ENCODE measurements at regions not wholly inside any gene's neighbourhood (a gene's known extent, or its start where the extent isn't known, plus 50 kb on each side); places are given as distances from the start of the nearest gene placed in this dataset.

DNA sequence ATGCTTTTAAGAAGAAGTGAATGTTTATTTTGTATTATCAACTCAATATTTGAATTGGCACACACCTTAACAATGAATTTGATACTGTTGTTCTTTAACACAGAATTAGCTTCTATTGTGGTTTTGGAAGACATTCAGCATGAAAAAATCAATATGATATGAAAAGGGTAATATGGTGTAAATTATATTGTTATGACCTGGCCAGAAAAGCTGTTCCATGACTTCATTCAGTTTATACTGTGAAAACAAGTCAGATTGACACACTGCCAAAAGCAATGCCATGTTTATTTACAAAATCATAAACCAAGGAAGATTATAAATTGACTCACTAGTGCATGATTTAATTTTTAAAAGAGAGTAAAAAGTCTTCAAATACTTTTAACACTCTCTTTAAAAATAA is 851.4 kb upstream of the SEL1L start:
- no TSS peak for BruUV-seq (replicated peaks)
- intact Hi-C loops (cut with micrococcal nuclease; ENCODE audit: unreplicated experiment), result no loop called here
- no peaks in the 10 kb centered on the region for H3K4me1 ChIP-seq (ENCODE audit: insufficient read depth, low read length, poor library complexity, severe bottlenecking)

DNA sequence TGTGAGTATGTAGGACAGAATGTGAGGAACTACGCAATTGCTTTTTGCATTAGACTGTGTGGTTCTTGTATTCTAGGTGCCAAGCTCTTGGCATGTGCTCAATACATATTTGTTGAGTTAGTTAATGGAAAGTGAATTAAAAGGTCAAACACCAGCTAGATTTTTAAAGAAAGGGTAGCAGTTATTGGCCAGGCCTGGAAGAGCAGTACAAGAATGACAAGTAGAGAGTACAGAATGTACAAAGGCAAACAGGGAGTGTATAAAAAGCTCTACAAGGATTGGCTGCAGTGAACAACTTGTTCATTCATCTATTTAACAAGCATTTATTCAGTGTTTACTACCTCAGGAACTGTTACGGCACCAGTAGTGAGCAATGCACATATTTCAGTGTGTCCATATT is 854.0 kb upstream of the SEL1L start:
- Histone ChIP-seq H3K79me2 (ENCODE audit: insufficient read depth, low read depth, low read length) (no peaks in the 10 kb centered on the region), H3K4me3 (ENCODE audit: low read depth, low read length, poor library complexity, severe bottlenecking) (no peak overlapping the region), H3K4me2 (ENCODE audit: low read length) (no peak overlapping the region), H3K27ac (ENCODE audit: low read depth, low read length, poor library complexity, severe bottlenecking) (no peak overlapping the region), H3K36me3 (ENCODE audit: insufficient read depth, low read length) (no peaks in the 10 kb centered on the region), H4K20me1 (ENCODE audit: insufficient read depth, low read length) (no peaks in the 10 kb centered on the region), H3K4me1 (ENCODE audit: insufficient read depth, low read length, poor library complexity, severe bottlenecking) (no peaks in the 10 kb centered on the region), H3K9me3 (ENCODE audit: low read length) (no peaks in the 10 kb centered on the region), H2AFZ (ENCODE audit: low read length) (no peak overlapping the region), H3K9me2 (ENCODE audit: insufficient read depth, low read length) (no peaks in the 10 kb centered on the region)
- no peak for DNase-seq (ENCODE audit: low spot score)
- ChIA-PET CTCF (ENCODE audit: unreplicated experiment) (no interaction called here), POLR2A (no interaction called here)
- TF ChIP-seq EZH2phosphoT487 (IDR thresholded peaks at IDR 0.05; ENCODE audit: borderline replicate concordance, low read depth, low read length), result no peak
- TF ChIP-seq, protein P1, sequence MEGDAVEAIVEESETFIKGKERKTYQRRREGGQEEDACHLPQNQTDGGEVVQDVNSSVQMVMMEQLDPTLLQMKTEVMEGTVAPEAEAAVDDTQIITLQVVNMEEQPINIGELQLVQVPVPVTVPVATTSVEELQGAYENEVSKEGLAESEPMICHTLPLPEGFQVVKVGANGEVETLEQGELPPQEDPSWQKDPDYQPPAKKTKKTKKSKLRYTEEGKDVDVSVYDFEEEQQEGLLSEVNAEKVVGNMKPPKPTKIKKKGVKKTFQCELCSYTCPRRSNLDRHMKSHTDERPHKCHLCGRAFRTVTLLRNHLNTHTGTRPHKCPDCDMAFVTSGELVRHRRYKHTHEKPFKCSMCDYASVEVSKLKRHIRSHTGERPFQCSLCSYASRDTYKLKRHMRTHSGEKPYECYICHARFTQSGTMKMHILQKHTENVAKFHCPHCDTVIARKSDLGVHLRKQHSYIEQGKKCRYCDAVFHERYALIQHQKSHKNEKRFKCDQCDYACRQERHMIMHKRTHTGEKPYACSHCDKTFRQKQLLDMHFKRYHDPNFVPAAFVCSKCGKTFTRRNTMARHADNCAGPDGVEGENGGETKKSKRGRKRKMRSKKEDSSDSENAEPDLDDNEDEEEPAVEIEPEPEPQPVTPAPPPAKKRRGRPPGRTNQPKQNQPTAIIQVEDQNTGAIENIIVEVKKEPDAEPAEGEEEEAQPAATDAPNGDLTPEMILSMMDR (conservative IDR thresholded peaks at IDR 0.05; ENCODE audit: low read length), result no peak
- intact Hi-C loops (cut with micrococcal nuclease; ENCODE audit: unreplicated experiment), result no loop called here
- no TSS peak for BruUV-seq (replicated peaks)

More for the DNA sequence above, 851.4 kb upstream of the SEL1L start:
- POLR2A ChIA-PET, result no interaction called here
- no peaks in the 10 kb centered on the region for H3K36me3 ChIP-seq (ENCODE audit: insufficient read depth, low read length)
- no peak for DNase-seq (ENCODE audit: low spot score)
- no peaks in the 10 kb centered on the region for H3K79me2 ChIP-seq (ENCODE audit: insufficient read depth, low read depth, low read length)
- H3K4me2 ChIP-seq (ENCODE audit: low read length), result no peak overlapping the region
- CTCF ChIA-PET (ENCODE audit: unreplicated experiment), result no interaction called here
- H2AFZ ChIP-seq (ENCODE audit: low read length), result no peak overlapping the region
- no peaks in the 10 kb centered on the region for H3K9me2 ChIP-seq (ENCODE audit: insufficient read depth, low read length)
- TF ChIP-seq, protein P1 (conservative IDR thresholded peaks at IDR 0.05; ENCODE audit: low read length), result no peak
- TF ChIP-seq EZH2phosphoT487 (IDR thresholded peaks at IDR 0.05; ENCODE audit: borderline replicate concordance, low read depth, low read length), result no peak
- H3K27ac ChIP-seq (ENCODE audit: low read depth, low read length, poor library complexity, severe bottlenecking), result no peak overlapping the region
- no peaks in the 10 kb centered on the region for H4K20me1 ChIP-seq (ENCODE audit: insufficient read depth, low read length)
- H3K4me3 ChIP-seq (ENCODE audit: low read depth, low read length, poor library complexity, severe bottlenecking), result no peak overlapping the region
- H3K9me3 ChIP-seq (ENCODE audit: low read length), result no peaks in the 10 kb centered on the region

DNA sequence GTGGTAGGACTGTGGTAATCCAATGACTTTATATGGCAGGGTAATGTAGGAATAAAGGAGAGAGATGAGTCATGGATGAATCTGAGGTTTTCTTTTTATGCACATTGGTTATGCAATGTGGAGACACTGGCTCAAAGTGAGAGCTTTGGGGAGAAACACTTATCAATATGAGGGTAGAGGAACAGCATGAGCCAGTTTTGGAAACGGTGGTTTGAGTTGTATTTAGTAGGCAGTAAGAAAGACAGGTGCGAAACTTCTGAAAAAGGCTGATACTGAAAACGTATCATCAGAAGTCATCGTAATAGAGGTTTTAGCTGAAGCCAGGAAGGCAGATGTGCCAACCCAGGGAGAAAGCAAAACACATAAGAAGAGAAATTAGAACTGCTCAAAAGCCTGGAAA is 854.8 kb upstream of the SEL1L start:
- no peak overlapping the region for H3K4me3 ChIP-seq (ENCODE audit: low read depth, low read length, poor library complexity, severe bottlenecking)
- BruUV-seq (replicated peaks), result no TSS peak
- intact Hi-C loops (cut with micrococcal nuclease; ENCODE audit: unreplicated experiment), result no loop called here
- H3K79me2 ChIP-seq (ENCODE audit: insufficient read depth, low read depth, low read length), result no peaks in the 10 kb centered on the region
- ChIA-PET CTCF (ENCODE audit: unreplicated experiment) (no interaction called here), POLR2A (no interaction called here)
- no peaks in the 10 kb centered on the region for H3K9me2 ChIP-seq (ENCODE audit: insufficient read depth, low read length)
- H4K20me1 ChIP-seq (ENCODE audit: insufficient read depth, low read length), result no peaks in the 10 kb centered on the region
- H3K36me3 ChIP-seq (ENCODE audit: insufficient read depth, low read length), result no peaks in the 10 kb centered on the region
- no peak overlapping the region for H3K4me2 ChIP-seq (ENCODE audit: low read length)
- TF ChIP-seq EZH2phosphoT487 (IDR thresholded peaks at IDR 0.05; ENCODE audit: borderline replicate concordance, low read depth, low read length), result no peak
- TF ChIP-seq, protein P1 (conservative IDR thresholded peaks at IDR 0.05; ENCODE audit: low read length), result no peak
- H3K27ac ChIP-seq (ENCODE audit: low read depth, low read length, poor library complexity, severe bottlenecking), result no peak overlapping the region
- H3K4me1 ChIP-seq (ENCODE audit: insufficient read depth, low read length, poor library complexity, severe bottlenecking), result no peaks in the 10 kb centered on the region
- DNase-seq (ENCODE audit: low spot score), result no peak
- H2AFZ ChIP-seq (ENCODE audit: low read length), result no peak overlapping the region
- no peaks in the 10 kb centered on the region for H3K9me3 ChIP-seq (ENCODE audit: low read length)

Measured in OCI-LY7 (cell line).